Progenitor cell of endocrine pancreas (in vitro differentiated cells): ENCODE measurements at regions not wholly inside any gene's neighbourhood (a gene's known extent, or its start where the extent isn't known, plus 50 kb on each side); places are given as distances from the start of the nearest gene placed in this dataset.

Experiments used
- DNase-seq: peaks from one replicate; pipeline ENCODE4 v3.0.0; 2021; ENCODE audit warnings: low spot score; ENCODE audit not compliant: unreplicated experiment
- H3K27ac Mint-ChIP-seq: 2 replicates; pipeline ENCODE4 v1.8.0; 2021; ENCODE audit warnings: mild to moderate bottlenecking, moderate library complexity, mixed read lengths
- H3K27me3 Mint-ChIP-seq: 2 replicates; pipeline ENCODE4 v1.8.0; 2021; ENCODE audit warnings: mixed read lengths
- H3K36me3 Mint-ChIP-seq: 2 replicates; pipeline ENCODE4 v1.8.0; 2022; ENCODE audit warnings: mixed read lengths; ENCODE audit not compliant: insufficient read depth
- H3K4me1 Mint-ChIP-seq: 2 replicates; pipeline ENCODE4 v1.8.0; 2021; ENCODE audit warnings: low read depth, mixed read lengths
- H3K4me3 Mint-ChIP-seq: 2 replicates; pipeline ENCODE4 v1.8.0; 2021; ENCODE audit warnings: low read depth, mild to moderate bottlenecking, moderate library complexity, mixed read lengths
- H3K9me3 Mint-ChIP-seq: 2 replicates; pipeline ENCODE4 v1.8.0; 2021; ENCODE audit warnings: low read depth, mixed read lengths
- CTCF ChIP-seq: fragments of 200-600 bp; sonication (generic); IDR thresholded peaks from one replicate; pipeline ENCODE4 v1.5.0; 2021; ENCODE audit warnings: antibody characterized with exemption, mild to moderate bottlenecking; ENCODE audit not compliant: unreplicated experiment

- no peak for DNase-seq
- H3K4me3 Mint-ChIP-seq, result no peak overlapping the region
- TF ChIP-seq CTCF, result no peak
- H3K9me3 Mint-ChIP-seq, result no peaks in the 10 kb centered on the region
- H3K4me1 Mint-ChIP-seq, result no peaks in the 10 kb centered on the region
- no peaks in the 10 kb centered on the region for H3K36me3 Mint-ChIP-seq
- H3K27me3 Mint-ChIP-seq, result peaks cover 6% of the 10 kb centered on the region
- H3K27ac Mint-ChIP-seq, result no peak overlapping the region
These were observed 91.5 kb downstream of the TENT5C start for GRCh38 chr1:117697220-117697781.

- no peaks in the 10 kb centered on the region for H3K4me1 Mint-ChIP-seq
- TF ChIP-seq CTCF, result no peak
- H3K27ac Mint-ChIP-seq, result no peak overlapping the region
- no peak for DNase-seq
- H3K4me3 Mint-ChIP-seq, result no peak overlapping the region
- H3K36me3 Mint-ChIP-seq, result no peaks in the 10 kb centered on the region
- no peaks in the 10 kb centered on the region for H3K9me3 Mint-ChIP-seq
- H3K27me3 Mint-ChIP-seq, result peaks cover 6% of the 10 kb centered on the region
These were observed 92.7 kb downstream of the TENT5C start for GRCh38 chr1:117698398-117699160.

- H3K27me3 Mint-ChIP-seq, result peaks cover 6% of the 10 kb centered on the region
- no peak overlapping the region for H3K4me3 Mint-ChIP-seq
- H3K27ac Mint-ChIP-seq, result no peak overlapping the region
- DNase-seq, result no peak
- H3K9me3 Mint-ChIP-seq, result no peaks in the 10 kb centered on the region
- no peaks in the 10 kb centered on the region for H3K36me3 Mint-ChIP-seq
- no peak for TF ChIP-seq CTCF
- H3K4me1 Mint-ChIP-seq, result no peaks in the 10 kb centered on the region
These were observed 94.1 kb downstream of the TENT5C start for GRCh38 chr1:117699953-117700352.

GRCh38 chr1:117702654-117703053 is 96.8 kb downstream of the TENT5C start:
- no peaks in the 10 kb centered on the region for H3K4me1 Mint-ChIP-seq
- TF ChIP-seq CTCF, result no peak
- H3K9me3 Mint-ChIP-seq, result no peaks in the 10 kb centered on the region
- H3K4me3 Mint-ChIP-seq, result no peak overlapping the region
- DNase-seq, result no peak
- peaks cover 6% of the 10 kb centered on the region for H3K27me3 Mint-ChIP-seq
- H3K27ac Mint-ChIP-seq, result no peak overlapping the region
- H3K36me3 Mint-ChIP-seq, result no peaks in the 10 kb centered on the region

- no peaks in the 10 kb centered on the region for H3K9me3 Mint-ChIP-seq
- no peaks in the 10 kb centered on the region for H3K36me3 Mint-ChIP-seq
- no peak for TF ChIP-seq CTCF
- no peak overlapping the region for H3K4me3 Mint-ChIP-seq
- H3K27ac Mint-ChIP-seq, result no peak overlapping the region
- no peaks in the 10 kb centered on the region for H3K27me3 Mint-ChIP-seq
- DNase-seq, result no peak
- H3K4me1 Mint-ChIP-seq, result no peaks in the 10 kb centered on the region
These were observed 101.5 kb downstream of the TENT5C start for GRCh38 chr1:117707371-117707770.
